Thymus (tissue), 11 donors: ENCODE measurements at regions not wholly inside any gene's neighbourhood (a gene's known extent, or its start where the extent isn't known, plus 50 kb on each side); places are given as distances from the start of the nearest gene placed in this dataset.
"Not testable (repeated sequence)": the region's sequence is repeated elsewhere in the genome, so short reads cannot be mapped to it uniquely, and the experiment has no call there.

Source experiments
- DNase-seq, 9 donors: peaks; one replicate each; pipeline ENCODE4 v3.0.0-alpha.2; 2013; ENCODE audit warnings: low spot score in 9 of 9, low read depth in 6 of 9, missing footprints in 1 of 9
- H3K27ac ChIP-seq, 2 donors: one replicate each; pipeline ENCODE4 v1.5.1; 2013; ENCODE audit warnings: control low read depth in 1 of 2, low read depth in 1 of 2, low read length in 1 of 2, mild to moderate bottlenecking in 1 of 2, moderate library complexity in 1 of 2
- H3K27me3 ChIP-seq, 2 donors: one replicate each; pipeline ENCODE4 v1.5.1; 2013; ENCODE audit warnings: low read length in 1 of 2; ENCODE audit not compliant: control insufficient read depth in 2 of 2, insufficient read depth in 1 of 2
- H3K36me3 ChIP-seq, 2 donors: one replicate each; pipeline ENCODE4 v1.5.1; 2013; ENCODE audit warnings: low read length in 1 of 2, mild to moderate bottlenecking in 1 of 2, moderate library complexity in 1 of 2; ENCODE audit not compliant: control insufficient read depth in 2 of 2, insufficient read depth in 2 of 2
- H3K4me1 ChIP-seq, 2 donors: one replicate each; pipeline ENCODE4 v1.5.1; 2013; ENCODE audit warnings: low read length in 2 of 2; ENCODE audit not compliant: control insufficient read depth in 2 of 2, insufficient read depth in 2 of 2
- H3K4me3 ChIP-seq, 2 donors: one replicate each; pipeline ENCODE4 v1.5.1; 2013; ENCODE audit warnings: low read length in 2 of 2, control low read depth in 1 of 2, mild to moderate bottlenecking in 1 of 2
- H3K9me3 ChIP-seq, 2 donors: one replicate each; pipeline ENCODE4 v1.5.1; 2013; ENCODE audit warnings: low read length in 1 of 2, mild to moderate bottlenecking in 1 of 2; ENCODE audit not compliant: control insufficient read depth in 2 of 2, insufficient read depth in 1 of 2
- WGBS: extraction: QIAGEN DNeasy Blood & Tissue Kit; methylation state at CpG from one replicate; pipeline ENCODE4 v1.1.7; 2013; 5-methylcytosine and 5-hydroxymethylcytosine counted together
- donor health status: healthy.

- Histone ChIP-seq H3K27ac (no peak overlapping the region), H3K9me3 (no peaks in the 10 kb centered on the region), H3K36me3 (no peaks in the 10 kb centered on the region), H3K4me3 (no peak overlapping the region), H3K27me3 (no peaks in the 10 kb centered on the region), H3K4me1 (no peaks in the 10 kb centered on the region)
- DNase-seq, result no peak
- 7% methylated on average over 1 of the region's 1 CpG for WGBS
These were observed 150.9 kb upstream of the THY1 start for GRCh38 chr11:119573858-119574257.

- Histone ChIP-seq H3K27me3 (no peaks in the 10 kb centered on the region), H3K4me3 (no peak overlapping the region), H3K4me1 (no peaks in the 10 kb centered on the region), H3K27ac (no peak overlapping the region), H3K9me3 (no peaks in the 10 kb centered on the region), H3K36me3 (no peaks in the 10 kb centered on the region)
- 87% methylated on average over 13 of the region's 13 CpGs for WGBS
- DNase-seq, result no peak
These were observed 149.8 kb upstream of the THY1 start for GRCh38 chr11:119572481-119573424.

GRCh38 chr11:119571311-119571710, 148.3 kb upstream of the THY1 start:
- Histone ChIP-seq H3K36me3 (no peaks in the 10 kb centered on the region), H3K9me3 (no peaks in the 10 kb centered on the region), H3K4me3 (no peak overlapping the region), H3K4me1 (no peaks in the 10 kb centered on the region), H3K27ac (no peak overlapping the region), H3K27me3 (no peaks in the 10 kb centered on the region)
- 68% methylated on average over 3 of the region's 3 CpGs for WGBS
- no peak for DNase-seq

GRCh38 chr11:119567688-119568582, 145.0 kb upstream of the THY1 start:
- H3K27ac ChIP-seq, result no peak overlapping the region
- 90% methylated on average over 9 of the region's 9 CpGs for WGBS
- no peaks in the 10 kb centered on the region for H3K9me3 ChIP-seq
- H3K4me1 ChIP-seq, result no peaks in the 10 kb centered on the region
- no peak overlapping the region for H3K4me3 ChIP-seq
- H3K27me3 ChIP-seq, result no peaks in the 10 kb centered on the region
- DNase-seq, result no peak
- H3K36me3 ChIP-seq, result no peaks in the 10 kb centered on the region

GRCh38 chr11:119566319-119566718, 143.3 kb upstream of the THY1 start:
- Histone ChIP-seq H3K4me1 (no peaks in the 10 kb centered on the region), H3K27me3 (no peaks in the 10 kb centered on the region), H3K27ac (no peak overlapping the region), H3K36me3 (no peaks in the 10 kb centered on the region), H3K4me3 (no peak overlapping the region), H3K9me3 (no peaks in the 10 kb centered on the region)
- no peak for DNase-seq
- WGBS, result 93% methylated on average over 2 of the region's 2 CpGs

- H3K4me3 ChIP-seq, H3K36me3 ChIP-seq, H3K27me3 ChIP-seq, H3K9me3 ChIP-seq, H3K4me1 ChIP-seq, H3K27ac ChIP-seq, DNase-seq: not testable (repeated sequence)
These were observed 142.7 kb upstream of the THY1 start for GRCh38 chr11:119565693-119566092.

GRCh38 chr11:119560961-119561360, 138.0 kb upstream of the THY1 start:
- Histone ChIP-seq H3K9me3 (no peaks in the 10 kb centered on the region), H3K27me3 (no peaks in the 10 kb centered on the region), H3K36me3 (no peaks in the 10 kb centered on the region), H3K27ac (no peak overlapping the region), H3K4me1 (no peaks in the 10 kb centered on the region), H3K4me3 (no peak overlapping the region)
- WGBS, result 89% methylated on average over 4 of the region's 4 CpGs
- DNase-seq, result no peak

GRCh38 chr11:119560291-119560690, 137.3 kb upstream of the THY1 start:
- Histone ChIP-seq H3K4me1 (no peaks in the 10 kb centered on the region), H3K4me3 (no peak overlapping the region), H3K9me3 (no peaks in the 10 kb centered on the region), H3K27me3 (no peaks in the 10 kb centered on the region), H3K36me3 (no peaks in the 10 kb centered on the region), H3K27ac (no peak overlapping the region)
- 90% methylated on average over 6 of the region's 6 CpGs for WGBS
- DNase-seq, result no peak

- DNase-seq, result no peak
These were observed 129.1 kb upstream of the THY1 start for GRCh38 chr11:119552106-119552485.

More at GRCh38 chr11:119552106-119552485, 129.1 kb upstream of the THY1 start:
- Histone ChIP-seq H3K4me1 (no peaks in the 10 kb centered on the region), H3K9me3 (peaks cover 3 to 6% of the 10 kb centered on the region in 2 donors), H3K27ac (no peak overlapping the region), H3K27me3 (no peaks in the 10 kb centered on the region), H3K4me3 (no peak overlapping the region), H3K36me3 (no peaks in the 10 kb centered on the region)
